ENCODE measurements at regions not wholly inside any gene's neighbourhood (a gene's known extent, or its start where the extent isn't known, plus 50 kb on each side); places are given as distances from the start of the nearest gene placed in this dataset.

DNA sequence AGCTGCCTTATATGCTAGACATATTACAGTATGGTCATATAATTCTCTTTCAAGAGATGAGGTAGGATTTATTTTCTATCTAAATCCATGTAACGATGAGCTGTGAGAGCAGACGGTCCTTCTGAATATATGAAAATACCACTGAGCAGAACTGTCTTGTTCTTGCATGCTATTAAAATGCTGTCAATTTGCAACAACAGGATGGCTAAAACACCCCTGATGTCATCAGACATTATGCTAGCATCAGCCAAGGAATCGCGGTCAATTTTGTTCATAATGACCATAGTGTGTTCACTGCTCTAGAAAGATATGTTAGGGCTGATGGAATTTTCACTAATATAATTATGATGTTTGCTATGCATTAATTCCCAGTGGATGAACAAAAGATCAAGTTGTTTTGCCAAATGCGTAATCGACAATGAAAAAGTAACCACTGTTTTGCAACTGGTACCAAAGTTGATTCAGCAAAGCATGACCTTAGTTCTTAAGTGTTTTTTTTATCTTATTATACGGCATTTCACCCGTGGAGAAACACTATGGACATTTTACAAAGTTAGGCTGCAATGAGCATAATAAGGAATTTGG, 765.4 kb upstream of the NR2F2 start:
- no peak for FAIRE-seq
- DNase-seq (ENCODE audit: insufficient read length, low spot score) = no peak

DNA sequence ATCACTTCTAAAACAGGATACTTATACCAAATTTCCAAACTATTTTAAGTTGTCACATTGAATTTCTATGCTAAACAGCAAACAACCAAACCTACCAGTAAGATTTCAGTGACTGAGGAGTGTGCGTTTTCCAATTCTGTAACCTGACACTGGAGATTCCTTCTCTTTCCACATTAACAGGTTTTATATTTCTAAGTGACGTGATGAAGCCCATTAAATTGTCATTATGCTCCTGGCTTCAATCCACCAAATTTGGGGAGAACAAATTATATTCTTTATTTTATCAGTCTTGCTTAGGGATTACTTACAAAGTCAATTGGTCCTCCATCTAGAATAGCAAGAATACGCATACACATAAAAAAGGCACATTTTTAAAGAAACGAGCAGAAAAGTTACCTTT, 764.8 kb upstream of the NR2F2 start:
- FAIRE-seq (no peak), DNase-seq (ENCODE audit: insufficient read length, low spot score) (no peak)

DNA sequence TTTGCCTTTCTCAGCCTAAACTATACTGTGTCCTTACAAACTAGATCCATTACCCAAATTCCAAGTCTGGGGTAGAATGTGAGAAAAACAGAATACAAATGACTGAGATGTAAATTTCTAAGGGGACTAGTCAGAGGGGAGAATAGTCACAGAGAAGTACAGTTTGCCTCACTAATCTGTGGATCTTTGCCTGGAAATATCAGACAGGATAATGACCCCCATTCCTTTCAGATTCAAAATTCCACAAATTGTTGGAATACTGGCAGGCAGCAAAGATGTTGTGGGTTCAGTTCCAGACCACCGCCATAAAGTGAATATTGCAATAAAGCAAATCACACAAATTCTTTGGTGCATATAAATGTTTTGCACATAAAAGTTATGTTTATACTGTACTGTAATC, 762.8 kb upstream of the NR2F2 start:
- FAIRE-seq = no peak
- no peak for DNase-seq (ENCODE audit: insufficient read length, low spot score)

DNA sequence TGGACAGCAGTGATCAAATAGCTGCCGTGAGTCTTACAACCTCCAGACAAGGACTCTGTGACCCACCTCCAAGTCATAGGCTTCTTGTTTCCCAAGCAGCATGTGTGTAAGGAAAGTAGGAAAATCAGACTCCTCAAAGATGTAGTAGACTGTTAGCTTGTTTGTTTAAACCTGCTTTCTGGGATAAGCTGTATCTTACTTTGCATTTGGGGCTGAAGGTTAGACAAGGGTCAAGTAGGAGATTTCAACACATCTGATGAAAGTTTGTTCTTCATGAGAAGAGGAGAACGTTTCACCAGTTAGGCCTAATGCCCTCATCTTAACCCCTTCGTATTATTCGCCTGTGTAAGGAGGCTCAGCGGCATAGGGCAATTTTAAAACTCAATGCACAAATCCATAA, 756.4 kb upstream of the NR2F2 start:
- DNase-seq (ENCODE audit: insufficient read length, low spot score) (no peak), FAIRE-seq (no peak)

DNA sequence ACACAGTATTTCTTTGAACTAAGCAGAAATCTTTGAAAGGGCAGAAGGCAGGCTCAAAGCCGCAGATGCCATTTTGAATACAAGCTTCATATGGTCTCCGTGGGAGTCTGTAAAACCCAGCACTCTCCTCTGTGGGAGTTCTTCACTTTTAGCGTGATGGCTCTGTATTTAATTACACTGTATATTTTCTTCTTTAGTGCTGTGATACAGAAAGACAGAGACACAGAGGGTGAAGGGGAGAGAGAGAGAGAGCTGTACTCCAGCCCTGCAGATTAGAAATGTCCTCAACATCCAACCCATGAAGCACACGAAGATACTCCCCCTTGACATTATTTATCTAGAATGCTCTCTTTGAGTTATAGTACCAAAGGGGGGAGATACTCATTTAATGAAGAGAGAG, 752.6 kb upstream of the NR2F2 start:
- no peak for DNase-seq (ENCODE audit: insufficient read length, low spot score)
- FAIRE-seq = no peak

DNA sequence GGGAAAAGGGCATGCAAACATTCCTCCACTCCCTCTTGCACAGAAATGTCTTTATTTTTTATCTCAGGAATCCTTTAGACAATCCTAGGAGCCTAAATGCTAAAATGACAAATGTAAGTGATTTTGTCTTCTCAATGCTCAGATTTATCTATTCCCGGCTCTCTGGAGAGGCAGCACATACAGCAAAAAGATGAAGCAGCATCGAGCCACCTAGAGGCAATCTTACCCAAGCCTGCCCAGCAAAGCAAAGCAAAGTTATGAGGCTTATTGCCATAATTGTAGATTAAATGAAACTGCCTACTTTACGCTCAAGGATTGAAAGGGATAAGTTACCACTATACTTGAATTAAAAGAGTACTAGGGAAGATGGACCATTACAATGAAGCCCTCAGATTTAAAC, 750.4 kb upstream of the NR2F2 start:
- FAIRE-seq (no peak), DNase-seq (ENCODE audit: insufficient read length, low spot score) (no peak)

DNA sequence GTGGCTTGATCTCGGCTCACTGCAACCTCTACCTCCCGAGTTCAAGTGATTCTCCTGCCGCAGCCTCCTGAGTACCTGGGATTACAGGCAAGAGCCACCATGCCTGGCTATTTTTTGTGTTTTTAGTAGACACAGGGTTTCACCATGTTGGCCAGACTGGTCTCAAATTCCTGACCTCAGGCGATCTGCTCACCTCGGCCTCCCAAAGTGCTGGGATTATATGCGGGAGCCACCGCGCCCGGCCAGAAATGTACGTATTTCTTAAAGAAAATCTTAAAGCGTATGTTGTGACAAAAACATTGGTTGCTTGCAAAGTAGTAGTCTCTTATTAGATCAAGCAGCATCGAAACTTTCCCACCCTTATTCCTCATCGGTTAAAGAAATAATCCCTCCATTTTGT, 748.9 kb upstream of the NR2F2 start:
- FAIRE-seq (no peak), DNase-seq (ENCODE audit: insufficient read length, low spot score) (no peak)

- no peak for FAIRE-seq
- DNase-seq (ENCODE audit: insufficient read length, low spot score) = no peak
These were observed 746.4 kb upstream of the NR2F2 start for GRCh38 chr15:95584088-95584487.

GRCh38 chr15:95588056-95588455, 742.4 kb upstream of the NR2F2 start:
- no peak for DNase-seq (ENCODE audit: insufficient read length, low spot score)

DNA sequence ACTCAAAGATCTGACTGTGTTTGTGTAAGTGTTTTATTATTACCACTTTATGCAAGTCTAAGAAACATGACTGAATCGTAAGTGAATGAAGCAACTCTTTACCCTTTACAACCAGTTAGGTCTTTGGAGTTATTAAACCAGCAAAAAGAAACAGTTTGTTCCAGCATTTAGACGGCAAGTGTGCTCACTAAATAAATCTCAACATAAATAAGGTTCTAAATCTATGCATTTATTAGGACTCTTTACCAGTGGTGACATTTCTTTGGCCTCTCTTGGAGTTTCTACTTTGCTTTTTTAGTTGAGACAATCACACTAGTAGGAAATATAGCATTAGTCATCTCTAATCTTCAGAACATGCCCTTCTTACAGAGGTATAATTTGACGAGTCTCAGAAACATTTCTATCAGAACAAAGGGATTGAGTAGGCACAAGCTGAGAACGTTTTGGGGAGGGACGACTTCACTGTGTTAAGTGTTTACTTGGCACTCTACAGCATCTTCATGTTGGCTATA, 739.9 kb upstream of the NR2F2 start:
- no peak for DNase-seq (ENCODE audit: insufficient read length, low spot score)
- FAIRE-seq = no peak

More at GRCh38 chr15:95588056-95588455, 742.4 kb upstream of the NR2F2 start:
- no peak for FAIRE-seq

- FAIRE-seq (no peak), DNase-seq (ENCODE audit: insufficient read length, low spot score) (no peak)
These were observed 739.2 kb upstream of the NR2F2 start for GRCh38 chr15:95591270-95591669.

DNA sequence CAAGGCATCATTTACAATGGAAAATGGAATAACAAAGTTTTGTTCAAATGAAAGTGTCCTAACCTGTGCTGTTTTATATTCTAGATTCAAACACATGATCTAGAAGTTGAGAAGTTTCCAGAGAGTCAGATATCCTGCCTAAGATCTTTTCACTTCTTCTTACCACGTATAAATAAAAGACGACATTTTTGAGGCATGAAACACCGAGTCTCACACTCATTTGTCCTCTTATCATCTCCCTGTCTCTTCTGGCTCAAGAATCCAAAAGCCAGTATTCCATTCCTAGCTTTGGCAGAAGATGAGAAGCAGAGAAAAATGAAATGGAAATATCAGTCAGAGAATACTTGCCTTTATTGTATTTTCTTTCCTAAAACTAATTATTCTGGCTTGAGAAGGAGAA, 738.6 kb upstream of the NR2F2 start:
- DNase-seq (ENCODE audit: insufficient read length, low spot score) (no peak), FAIRE-seq (no peak)

DNA sequence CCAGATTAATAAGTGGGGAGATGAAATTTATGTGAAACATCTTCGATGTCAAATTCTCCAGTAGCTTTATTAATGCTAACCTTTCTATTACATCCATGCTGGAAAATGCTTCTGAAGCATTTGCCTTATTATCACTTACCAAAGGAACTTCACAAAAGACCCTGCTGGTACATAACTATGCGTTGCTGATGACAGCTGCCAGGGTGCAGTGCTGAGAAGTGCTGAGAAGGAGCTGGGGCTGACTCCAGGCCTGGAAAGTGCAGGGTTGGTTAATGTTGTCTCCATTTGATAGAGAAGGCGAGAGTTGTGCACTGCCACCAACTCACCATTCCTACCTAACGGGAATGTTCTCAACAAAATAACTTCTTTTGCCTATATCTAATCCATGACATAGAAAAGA, 736.0 kb upstream of the NR2F2 start:
- no peak for DNase-seq (ENCODE audit: insufficient read length, low spot score)

GRCh38 chr15:95595759-95596158, 734.7 kb upstream of the NR2F2 start:
- no peak for FAIRE-seq
- DNase-seq (ENCODE audit: insufficient read length, low spot score) = no peak

More for the DNA sequence above, 736.0 kb upstream of the NR2F2 start:
- FAIRE-seq = no peak

GRCh38 chr15:95596496-95596895, 734.0 kb upstream of the NR2F2 start:
- FAIRE-seq (no peak), DNase-seq (ENCODE audit: insufficient read length, low spot score) (no peak)

DNA sequence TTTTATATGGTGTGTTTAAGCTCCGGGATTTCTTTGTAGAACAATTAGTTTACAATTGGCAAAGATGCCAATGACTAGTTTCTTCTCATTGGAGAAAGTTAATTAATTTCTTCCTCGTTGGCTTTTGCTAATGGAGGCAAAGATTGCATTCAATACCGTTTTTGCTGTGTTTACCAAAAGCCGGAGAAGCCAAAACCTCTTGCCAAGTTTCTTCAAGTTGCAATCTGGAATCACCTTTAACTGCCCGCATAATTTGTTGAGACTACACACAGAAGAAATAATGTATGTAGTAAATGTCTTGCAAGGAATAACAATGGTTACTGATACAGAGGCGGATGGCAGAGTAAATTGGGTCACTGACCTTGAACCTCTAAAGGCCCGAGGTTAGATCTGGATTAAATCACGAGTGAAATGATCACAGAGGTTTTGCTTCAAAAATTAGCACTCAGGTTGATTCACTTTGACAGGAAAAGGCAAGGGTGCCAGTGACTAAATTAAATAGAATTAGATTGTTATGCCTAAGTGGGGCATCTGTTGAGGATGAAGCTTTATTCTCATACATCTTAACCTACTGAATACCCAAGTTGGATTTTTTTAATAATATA, 732.1 kb upstream of the NR2F2 start:
- no peak for DNase-seq (ENCODE audit: insufficient read length, low spot score)
- FAIRE-seq = no peak

- no peak for FAIRE-seq
These were observed 730.1 kb upstream of the NR2F2 start for GRCh38 chr15:95600367-95600766.

DNA sequence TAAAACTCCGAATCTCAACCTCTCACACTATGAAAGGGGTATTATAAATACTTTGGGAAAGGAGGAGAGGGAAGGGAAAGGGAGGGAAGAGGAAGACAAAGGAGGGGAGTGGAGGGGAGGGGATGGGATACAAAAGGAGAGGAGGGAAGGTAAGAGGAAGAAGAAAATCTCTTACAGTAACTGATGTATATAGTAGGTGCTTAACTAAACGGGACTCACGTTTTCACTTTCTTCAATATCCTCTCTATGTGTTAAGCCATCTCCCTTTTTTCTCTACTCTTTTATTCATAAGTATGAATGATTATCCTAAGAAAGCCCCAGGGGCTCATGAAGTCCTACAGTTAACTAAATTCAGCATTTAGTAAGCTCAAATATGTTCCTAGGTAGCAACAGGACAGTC, 729.6 kb upstream of the NR2F2 start:
- DNase-seq (ENCODE audit: insufficient read length, low spot score) (no peak), FAIRE-seq (no peak)

More at GRCh38 chr15:95600367-95600766, 730.1 kb upstream of the NR2F2 start:
- DNase-seq (ENCODE audit: insufficient read length, low spot score) = no peak

GRCh38 chr15:95601525-95601924, 729.0 kb upstream of the NR2F2 start:
- DNase-seq (ENCODE audit: insufficient read length, low spot score) = no peak
- no peak for FAIRE-seq

- FAIRE-seq (no peak), DNase-seq (ENCODE audit: insufficient read length, low spot score) (no peak)
These were observed 726.7 kb upstream of the NR2F2 start for GRCh38 chr15:95603802-95604201.

DNA sequence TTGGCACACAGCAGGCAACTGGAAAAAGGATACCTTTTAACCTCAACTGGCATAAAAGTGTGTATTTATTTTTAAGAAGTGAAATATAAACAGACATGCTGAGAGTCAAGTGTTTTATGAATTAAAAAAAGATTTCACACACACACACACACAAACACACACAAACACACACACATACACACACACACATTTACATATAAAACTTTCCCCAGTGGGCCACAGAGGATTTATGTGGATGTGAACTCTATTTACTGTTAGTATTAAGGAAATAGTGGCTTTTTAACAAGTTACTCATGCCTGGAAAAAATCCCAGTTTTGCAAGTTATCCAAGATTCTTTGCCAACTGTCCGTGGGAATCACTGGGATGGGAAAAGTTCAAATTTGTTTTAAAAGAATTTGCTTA, 725.9 kb upstream of the NR2F2 start:
- no peak for FAIRE-seq

DNA sequence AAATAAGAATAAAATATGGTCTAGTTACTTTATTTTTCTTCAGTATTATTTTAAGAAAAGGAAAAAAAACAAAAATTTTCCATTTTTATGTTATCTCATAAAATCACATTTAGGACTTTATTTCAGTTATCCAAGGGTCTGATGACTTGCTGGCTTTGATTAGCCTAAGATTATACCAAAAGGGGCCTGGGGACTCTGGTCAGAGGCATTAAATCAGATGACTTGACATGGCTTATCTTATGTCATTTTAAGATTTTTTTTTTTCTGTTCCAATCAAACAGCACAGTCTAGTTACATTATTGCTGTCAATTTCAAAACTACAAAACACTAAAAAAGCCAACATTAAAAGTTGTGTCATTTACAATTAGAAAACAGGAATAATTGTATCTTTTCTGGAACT, 725.4 kb upstream of the NR2F2 start:
- FAIRE-seq (no peak), DNase-seq (ENCODE audit: insufficient read length, low spot score) (no peak)

More for the DNA sequence above, 725.9 kb upstream of the NR2F2 start:
- DNase-seq (ENCODE audit: insufficient read length, low spot score) = no peak

DNA sequence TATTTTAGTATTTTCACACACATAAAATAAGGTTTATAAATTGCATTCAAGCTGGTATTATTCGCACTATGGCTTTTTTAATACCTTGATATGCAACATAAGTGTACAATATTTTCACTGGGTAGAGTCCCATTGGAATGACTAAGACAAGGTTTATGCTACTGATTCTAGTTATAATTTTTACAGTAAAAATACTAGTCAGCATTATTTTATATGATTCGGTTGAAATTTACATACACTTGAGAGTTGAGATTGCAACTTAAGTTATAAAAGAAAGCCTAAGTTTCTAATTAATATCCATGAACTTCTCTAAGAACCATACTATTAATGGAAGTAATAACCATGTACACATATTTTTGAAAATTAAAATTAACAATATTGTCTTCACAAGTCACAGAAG, 723.9 kb upstream of the NR2F2 start:
- DNase-seq (ENCODE audit: insufficient read length, low spot score) = no peak
- no peak for FAIRE-seq
